ENCODE measurements at regions not wholly inside any gene's neighbourhood (a gene's known extent, or its start where the extent isn't known, plus 50 kb on each side); places are given as distances from the start of the nearest gene placed in this dataset.

- TF ChIP-seq POLR2A (IDR thresholded peaks at IDR 0.05) (no peak), CTCF (IDR thresholded peaks at IDR 0.05) (no peak)
Measured at GRCh38 chr10:65602182-65602865, 1323.5 kb upstream of the LRRTM3 start.

All from body of pancreas (tissue), 4 donors.